Uterus (tissue), 2 donors: ENCODE measurements at regions not wholly inside any gene's neighbourhood (a gene's known extent, or its start where the extent isn't known, plus 50 kb on each side); places are given as distances from the start of the nearest gene placed in this dataset.

Experiments used
- POLR2A ChIP-seq, 2 donors: fragments of 450-650 bp; IDR thresholded peaks; one replicate each; pipeline ENCODE4 v1.6.1; 2016; ENCODE audit warnings: antibody characterized with exemption in 2 of 2, mild to moderate bottlenecking in 1 of 2, moderate library complexity in 1 of 2
- TF ChIP-seq, protein P1 (sequence below), 4 experiments: fragments of 200-600 bp in 2 of 4; fragments of 450-650 bp in 2 of 4; sonication (generic) in 2 of 4; IDR thresholded peaks; one replicate each; pipeline ENCODE4 v1.5.1; 2016 to 2019; ENCODE audit warnings: antibody characterized with exemption in 4 of 4, mild to moderate bottlenecking in 2 of 4, moderate library complexity in 1 of 4

DNA sequence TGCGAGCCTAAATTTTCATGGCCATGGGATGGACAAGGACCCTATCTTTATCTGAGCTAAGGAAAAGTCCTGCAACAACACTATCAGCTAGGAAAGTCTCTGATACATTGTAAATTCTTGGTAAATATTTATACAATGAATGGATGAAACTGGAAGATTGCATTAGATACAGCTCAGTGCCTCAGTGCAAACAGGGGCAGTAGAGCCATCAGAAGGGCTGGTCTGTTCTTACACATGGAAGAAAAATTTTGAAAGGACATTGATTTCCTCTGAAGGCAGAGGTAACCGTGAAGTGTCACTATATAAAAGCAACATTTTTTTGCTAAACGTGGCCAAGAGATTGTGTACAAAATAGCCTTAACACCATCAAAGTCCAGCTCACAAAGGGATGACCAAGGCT, 153.2 kb upstream of the GADL1 start:
- TF ChIP-seq, protein P1, sequence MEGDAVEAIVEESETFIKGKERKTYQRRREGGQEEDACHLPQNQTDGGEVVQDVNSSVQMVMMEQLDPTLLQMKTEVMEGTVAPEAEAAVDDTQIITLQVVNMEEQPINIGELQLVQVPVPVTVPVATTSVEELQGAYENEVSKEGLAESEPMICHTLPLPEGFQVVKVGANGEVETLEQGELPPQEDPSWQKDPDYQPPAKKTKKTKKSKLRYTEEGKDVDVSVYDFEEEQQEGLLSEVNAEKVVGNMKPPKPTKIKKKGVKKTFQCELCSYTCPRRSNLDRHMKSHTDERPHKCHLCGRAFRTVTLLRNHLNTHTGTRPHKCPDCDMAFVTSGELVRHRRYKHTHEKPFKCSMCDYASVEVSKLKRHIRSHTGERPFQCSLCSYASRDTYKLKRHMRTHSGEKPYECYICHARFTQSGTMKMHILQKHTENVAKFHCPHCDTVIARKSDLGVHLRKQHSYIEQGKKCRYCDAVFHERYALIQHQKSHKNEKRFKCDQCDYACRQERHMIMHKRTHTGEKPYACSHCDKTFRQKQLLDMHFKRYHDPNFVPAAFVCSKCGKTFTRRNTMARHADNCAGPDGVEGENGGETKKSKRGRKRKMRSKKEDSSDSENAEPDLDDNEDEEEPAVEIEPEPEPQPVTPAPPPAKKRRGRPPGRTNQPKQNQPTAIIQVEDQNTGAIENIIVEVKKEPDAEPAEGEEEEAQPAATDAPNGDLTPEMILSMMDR (IDR thresholded peaks at IDR 0.05): no peak
- no peak for TF ChIP-seq POLR2A (IDR thresholded peaks at IDR 0.05)
